Keratinocyte (primary cell): ENCODE measurements at regions not wholly inside any gene's neighbourhood (a gene's known extent, or its start where the extent isn't known, plus 50 kb on each side); places are given as distances from the start of the nearest gene placed in this dataset.

ENCODE experiments used
- CTCF ChIP-seq, 3 experiments: IDR thresholded peaks in 1 of 3; conservative IDR thresholded peaks in 1 of 3; optimal IDR thresholded peaks in 1 of 3; 2 replicates in 2 of 3; 3 replicates in 1 of 3; pipeline versions ENCODE3 to v1.5.1; 2011; ENCODE audit warnings: low read length in 3 of 3, mild to moderate bottlenecking in 3 of 3, moderate library complexity in 2 of 3, control low read depth in 1 of 3, inconsistent platforms in 1 of 3; ENCODE audit not compliant: insufficient read depth in 2 of 3; ENCODE audit errors: extremely low read depth in 1 of 3
- EZH2 ChIP-seq: IDR thresholded peaks from one replicate; pipeline ENCODE4 v1.6.1; 2012; ENCODE audit warnings: inconsistent platforms, mild to moderate bottlenecking, low read length, moderate library complexity

- no peak for TF ChIP-seq CTCF (optimal IDR thresholded peaks at IDR 0.05 in 1 of 3, IDR thresholded peaks at IDR 0.05 in 1 of 3, conservative IDR thresholded peaks at IDR 0.05 in 1 of 3; ENCODE audit: extremely low read depth in 1 of 3, insufficient read depth in 2 of 3, low read length in 3 of 3)
- TF ChIP-seq EZH2, result no peak
Measured at GRCh38 chr17:72264682-72265405, 144.0 kb downstream of the SOX9 start.
